Stimulated activated CD8-positive, alpha-beta memory T cell treated with anti-CD3 and anti-CD28 coated beads, Interleukin-15, amount 100 ng/mL, for 1 hour (primary cell): ENCODE measurements at regions not wholly inside any gene's neighbourhood (a gene's known extent, or its start where the extent isn't known, plus 50 kb on each side); places are given as distances from the start of the nearest gene placed in this dataset.

Experiments used
- DNase-seq: peaks from one replicate; pipeline ENCODE4 v3.0.0-alpha.2; 2020; ENCODE audit warnings: low read depth

DNA sequence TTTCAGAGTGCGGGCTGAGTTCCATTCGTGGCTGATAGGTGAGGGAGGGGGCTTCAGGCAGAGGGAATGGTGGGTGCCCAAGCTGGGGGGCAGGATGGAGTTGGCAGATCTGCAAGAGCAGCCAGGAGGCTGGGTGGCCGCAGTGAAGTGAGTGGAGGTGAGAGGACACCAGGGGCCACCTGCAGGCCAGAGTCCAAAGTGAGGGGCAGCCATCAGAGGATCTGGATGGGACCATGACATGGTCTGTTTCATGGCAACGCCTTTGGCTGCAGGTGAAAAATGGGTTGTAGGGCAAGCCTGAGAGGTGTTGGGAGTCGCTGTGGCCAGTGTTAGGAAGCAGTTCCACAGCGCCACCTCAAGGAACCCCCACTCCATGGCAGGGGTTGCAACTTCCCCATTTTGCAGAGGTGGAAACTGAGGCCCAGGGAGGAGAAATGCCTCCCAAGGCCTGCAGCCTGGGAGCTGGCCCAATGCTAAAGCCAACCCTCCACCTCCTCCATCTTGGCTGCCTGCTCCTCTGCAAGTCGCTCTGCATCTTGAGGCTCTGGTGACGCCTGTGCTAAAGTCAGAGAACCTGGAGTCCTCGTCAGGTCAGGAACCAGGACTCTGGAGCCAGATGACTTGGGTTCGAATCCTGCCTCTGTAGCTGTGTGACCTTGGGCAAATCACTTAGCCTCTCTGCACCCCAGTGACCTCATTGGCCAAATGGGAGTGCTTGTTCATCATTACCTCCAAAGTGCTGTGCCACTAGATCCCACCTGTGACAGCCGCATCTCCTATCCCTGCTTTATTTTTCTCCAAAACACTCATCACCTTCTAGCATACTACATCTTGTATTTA, 153.8 kb downstream of the CEBPB start:
- DNase-seq, result no peak

GRCh38 chr20:50345712-50346373, 155.2 kb downstream of the CEBPB start:
- DNase-seq, result no peak

DNA sequence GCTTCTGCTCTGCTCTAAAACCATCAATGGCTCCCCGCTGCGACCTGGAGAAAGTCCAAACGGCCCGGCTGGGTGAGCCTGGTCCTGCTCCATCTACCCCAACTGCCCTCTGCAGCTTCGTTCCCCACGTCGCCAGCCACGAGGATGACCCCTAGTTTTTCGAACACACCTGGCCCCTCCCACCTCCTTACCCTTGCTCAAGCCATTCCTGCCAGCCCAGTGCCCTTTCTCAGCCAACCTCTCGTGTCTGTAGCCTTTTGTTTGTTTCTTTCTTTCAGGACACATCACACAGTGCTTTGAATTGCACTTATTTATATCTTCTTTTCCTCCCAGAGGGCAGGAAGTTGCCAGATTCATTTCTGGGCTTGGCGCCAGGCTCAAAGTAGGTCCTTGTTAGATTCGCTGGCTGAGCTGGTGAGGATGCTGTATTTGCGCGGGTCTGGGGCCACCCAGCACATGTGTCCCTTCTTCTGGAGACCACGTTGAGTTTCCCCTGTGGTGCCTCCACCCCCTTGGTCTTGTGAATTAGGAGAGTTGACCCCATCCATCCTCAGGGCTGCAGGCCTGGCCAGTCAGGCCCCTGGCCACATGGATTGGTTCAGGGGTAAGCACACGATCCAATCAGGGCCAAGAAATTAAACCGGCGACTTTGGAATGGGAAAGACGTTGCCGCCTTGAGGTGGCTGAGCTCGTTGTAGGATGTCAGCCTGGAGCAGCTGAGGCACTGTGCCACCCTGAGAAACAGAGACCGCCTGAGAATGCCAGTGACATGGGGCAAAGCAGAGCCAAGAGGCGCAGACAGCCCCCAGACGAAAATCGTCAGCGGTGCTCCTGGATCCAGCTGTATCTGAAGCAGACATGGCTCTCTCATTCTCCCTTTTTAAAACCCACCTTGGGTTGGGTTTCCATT, 156.0 kb downstream of the CEBPB start:
- no peak for DNase-seq

GRCh38 chr20:50347284-50348063, 156.8 kb downstream of the CEBPB start:
- DNase-seq, result no peak

- DNase-seq, result no peak
Measured at GRCh38 chr20:50348096-50348495, 157.5 kb downstream of the CEBPB start.

DNA sequence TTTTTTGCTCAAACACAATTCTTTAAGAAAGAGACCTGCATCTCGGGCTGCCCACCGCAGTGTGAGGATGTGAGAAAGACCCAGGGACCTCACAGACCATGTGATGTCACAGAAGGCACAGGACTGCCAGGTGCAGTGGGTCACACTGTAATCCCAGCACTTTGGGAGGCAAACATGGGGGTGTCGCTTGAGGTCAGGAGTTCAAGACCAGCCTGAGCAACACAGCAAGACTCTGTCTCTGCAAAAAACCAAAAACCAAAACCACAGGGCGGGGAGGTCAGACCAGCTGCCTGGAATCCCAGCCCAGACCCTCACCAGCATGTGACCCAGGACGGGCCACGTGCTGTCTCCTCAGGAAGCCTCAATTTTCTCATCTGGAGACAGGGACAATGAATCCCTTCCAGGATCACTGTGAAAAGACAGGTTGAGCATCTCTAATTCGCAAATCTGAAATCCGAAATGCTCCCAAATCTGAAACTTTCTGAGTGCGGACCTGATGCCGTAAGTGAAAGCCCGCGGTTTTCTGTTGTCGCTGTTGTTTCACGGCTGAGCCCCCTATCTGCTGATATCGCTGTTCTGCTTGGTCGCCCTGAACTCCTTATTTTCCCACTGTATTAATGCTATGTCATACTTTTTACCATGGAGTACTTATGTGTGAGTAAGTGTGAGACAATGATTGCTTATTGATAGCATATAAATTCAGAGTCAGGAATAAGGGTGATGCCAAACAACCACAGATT, 159.5 kb upstream of the PTPN1 start:
- no peak for DNase-seq

DNA sequence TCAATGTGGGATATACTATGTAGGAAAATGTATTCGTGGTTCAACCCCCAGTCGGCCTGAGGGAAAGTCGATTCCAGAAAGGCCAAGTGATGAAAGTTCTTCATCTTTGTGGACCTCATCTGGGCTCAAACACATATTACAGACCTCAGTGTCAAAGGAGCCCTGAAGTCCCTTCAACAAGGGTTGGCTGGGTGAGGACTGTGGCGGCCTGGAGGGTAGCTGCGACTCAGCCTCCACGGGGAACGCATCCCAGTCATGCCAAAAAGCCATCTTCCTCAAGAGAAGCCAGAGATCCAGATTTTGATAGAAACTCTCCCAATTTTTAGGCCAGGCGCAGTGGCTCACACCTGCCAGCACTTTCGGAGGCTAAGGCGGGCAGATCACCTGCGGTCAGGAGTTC, 158.6 kb upstream of the PTPN1 start:
- DNase-seq, result no peak

- DNase-seq, result no peak
Measured at GRCh38 chr20:50353289-50353961, 156.8 kb upstream of the PTPN1 start.

GRCh38 chr20:50354721-50355589, 155.2 kb upstream of the PTPN1 start:
- DNase-seq, result no peak

DNA sequence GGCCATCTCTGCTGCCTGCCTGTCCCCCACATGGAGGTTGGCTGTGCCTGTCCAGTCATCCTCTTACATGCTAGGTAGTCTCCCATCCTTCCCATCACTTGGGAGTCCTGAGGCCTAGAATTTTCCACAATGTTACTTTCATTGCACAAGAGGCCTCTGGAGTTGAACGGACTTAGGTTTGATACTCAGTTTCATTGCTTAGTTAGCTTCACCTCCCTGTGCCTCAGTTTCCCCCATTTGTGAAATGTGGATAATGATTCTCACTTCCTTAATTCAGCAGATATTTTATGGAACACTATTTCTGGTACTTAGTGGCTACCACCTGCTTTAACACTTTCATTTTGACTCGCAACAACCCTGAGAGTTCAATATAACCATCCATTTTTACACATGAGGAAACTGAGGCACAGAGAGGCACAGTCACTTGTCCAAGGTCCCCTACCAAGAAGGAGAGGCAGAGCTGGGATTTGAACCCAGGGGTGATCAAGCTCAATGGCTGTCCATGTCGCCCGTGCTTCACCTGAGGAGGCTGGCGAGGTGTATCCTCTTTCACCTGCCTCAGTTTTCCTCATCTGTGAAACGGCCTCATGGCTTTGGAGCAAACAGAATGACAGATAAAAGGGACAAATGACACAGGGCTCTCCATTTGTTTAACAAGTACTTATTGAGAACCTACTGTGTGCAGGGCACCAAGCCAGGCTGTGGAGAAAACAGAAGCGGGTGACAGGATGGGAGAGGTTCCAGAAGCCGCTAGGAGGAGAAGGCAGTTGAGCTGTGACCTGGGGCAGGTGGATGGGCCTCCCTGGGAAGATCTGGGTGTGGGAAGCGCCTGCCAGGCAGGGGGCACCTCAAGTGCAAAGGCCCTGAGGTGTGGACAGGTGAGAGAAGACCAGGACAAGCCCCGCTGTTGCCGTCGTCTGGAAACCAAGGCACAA, 154.3 kb upstream of the PTPN1 start:
- DNase-seq, result no peak

- DNase-seq, result no peak
Measured at GRCh38 chr20:50356525-50356885, 153.7 kb upstream of the PTPN1 start.

GRCh38 chr20:50356962-50357782, 153.0 kb upstream of the PTPN1 start:
- DNase-seq, result no peak

GRCh38 chr20:50357783-50358161, 152.4 kb upstream of the PTPN1 start:
- DNase-seq, result no peak

- DNase-seq, result no peak
Measured at GRCh38 chr20:50358166-50358565, 152.0 kb upstream of the PTPN1 start.

GRCh38 chr20:50358971-50359370, 151.2 kb upstream of the PTPN1 start:
- DNase-seq, result no peak

DNA sequence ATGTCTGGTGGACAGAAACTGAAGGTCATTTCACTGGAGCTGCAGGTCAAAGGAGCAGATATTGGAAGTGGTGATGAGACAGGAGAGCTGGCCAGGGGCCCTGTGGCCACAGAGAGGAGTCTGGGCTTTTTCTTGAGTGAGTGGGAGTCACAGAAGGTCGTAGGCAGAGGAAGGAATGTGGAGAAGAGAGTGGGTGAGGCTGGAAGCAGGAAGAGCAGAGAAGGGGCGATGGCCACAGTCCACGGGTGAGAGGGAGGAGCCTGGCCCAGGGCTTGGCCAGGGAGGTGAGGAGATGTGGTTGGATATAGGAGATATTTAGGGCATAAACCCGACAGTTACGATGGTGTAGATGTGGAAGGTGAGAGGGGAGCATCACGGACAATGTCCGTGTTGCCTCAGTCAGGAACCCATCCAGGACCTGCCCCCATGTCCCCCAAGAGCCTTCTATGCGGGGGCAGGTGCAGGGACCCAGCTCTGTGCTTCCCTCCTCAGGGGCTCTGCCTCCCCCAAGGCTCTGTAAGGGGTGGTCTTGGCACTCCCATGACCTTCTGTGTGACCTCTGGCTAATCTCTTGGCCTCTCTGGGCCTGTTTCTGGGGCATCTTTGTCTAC, 150.5 kb upstream of the PTPN1 start:
- no peak for DNase-seq

GRCh38 chr20:50360218-50360672, 149.9 kb upstream of the PTPN1 start:
- no peak for DNase-seq
